Fibroblast of the aortic adventitia (primary cell): ENCODE measurements at regions not wholly inside any gene's neighbourhood (a gene's known extent, or its start where the extent isn't known, plus 50 kb on each side); places are given as distances from the start of the nearest gene placed in this dataset.
A peak's percentile ranks its signal among the peaks of the same experiment; 100 is the strongest.

Source experiments
- DNase-seq: peaks from one replicate; pipeline ENCODE4 v3.0.0-alpha.2; 2010; ENCODE audit warnings: low read depth
- H3K4me3 ChIP-seq: 2 replicates; pipeline ENCODE4 v1.5.1; 2011; ENCODE audit warnings: low read depth, mild to moderate bottlenecking, control low read depth, low read length, moderate library complexity
- CTCF ChIP-seq: IDR thresholded peaks from 2 replicates; pipeline ENCODE4 v1.5.1; 2011; ENCODE audit warnings: mild to moderate bottlenecking, low read length, control low read depth, inconsistent platforms; ENCODE audit not compliant: insufficient read depth

- peak; percentile 40 for DNase-seq
- H3K4me3 ChIP-seq: no peak overlapping the region
- no peak for TF ChIP-seq CTCF
Measured at GRCh38 chr2:160876765-160877164, 283.5 kb upstream of the TANK start.

GRCh38 chr2:160878618-160879017 is 281.6 kb upstream of the TANK start:
- peak; percentile 63 for DNase-seq
- no peak overlapping the region for H3K4me3 ChIP-seq
- no peak for TF ChIP-seq CTCF

- TF ChIP-seq CTCF: no peak
- no peak for DNase-seq
- H3K4me3 ChIP-seq: no peak overlapping the region
Measured at GRCh38 chr2:160882906-160883305, 277.3 kb upstream of the TANK start.

GRCh38 chr2:160884056-160884455 is 276.2 kb upstream of the TANK start:
- peak; percentile 36 for DNase-seq
- no peak overlapping the region for H3K4me3 ChIP-seq
- TF ChIP-seq CTCF: no peak

- DNase-seq: no peak
- TF ChIP-seq CTCF: no peak
- H3K4me3 ChIP-seq: no peak overlapping the region
Measured at GRCh38 chr2:160889439-160890170, 270.6 kb upstream of the TANK start.

GRCh38 chr2:160890667-160891352 is 269.4 kb upstream of the TANK start:
- no peak for TF ChIP-seq CTCF
- DNase-seq: no peak
- no peak overlapping the region for H3K4me3 ChIP-seq
